22Rv1 (cell line): ENCODE measurements at regions not wholly inside any gene's neighbourhood (a gene's known extent, or its start where the extent isn't known, plus 50 kb on each side); places are given as distances from the start of the nearest gene placed in this dataset.

Experiments
- ZFX ChIP-seq: fragments of 450-650 bp; IDR thresholded peaks from 2 replicates; pipeline ENCODE4 v1.6.1; 2017; ENCODE audit warnings: antibody characterized with exemption, borderline replicate concordance
- TF ChIP-seq, protein P1 (sequence below): fragments of 450-650 bp; IDR thresholded peaks from 2 replicates; pipeline ENCODE4 v1.5.1; 2017; ENCODE audit warnings: mild to moderate bottlenecking

DNA sequence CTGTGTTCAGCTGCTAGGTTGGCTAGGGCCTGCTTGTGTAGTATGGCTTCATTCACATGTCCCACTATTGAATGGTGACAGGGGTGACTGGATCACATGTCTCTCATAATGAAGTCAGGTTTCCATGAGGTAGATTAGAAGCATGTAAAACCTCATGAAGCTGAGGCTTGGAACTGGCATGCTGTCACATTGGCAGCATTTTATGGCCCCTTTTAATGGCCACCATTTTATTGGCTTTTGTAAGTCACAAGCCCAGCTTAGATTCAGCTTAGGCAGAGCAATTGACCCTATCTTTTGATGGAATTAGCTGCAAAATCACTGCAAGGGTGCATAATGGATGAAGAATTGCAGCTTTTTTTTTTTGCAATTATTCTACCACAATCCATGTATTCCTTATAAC, 583.5 kb downstream of the MED13L start:
- TF ChIP-seq, protein P1, sequence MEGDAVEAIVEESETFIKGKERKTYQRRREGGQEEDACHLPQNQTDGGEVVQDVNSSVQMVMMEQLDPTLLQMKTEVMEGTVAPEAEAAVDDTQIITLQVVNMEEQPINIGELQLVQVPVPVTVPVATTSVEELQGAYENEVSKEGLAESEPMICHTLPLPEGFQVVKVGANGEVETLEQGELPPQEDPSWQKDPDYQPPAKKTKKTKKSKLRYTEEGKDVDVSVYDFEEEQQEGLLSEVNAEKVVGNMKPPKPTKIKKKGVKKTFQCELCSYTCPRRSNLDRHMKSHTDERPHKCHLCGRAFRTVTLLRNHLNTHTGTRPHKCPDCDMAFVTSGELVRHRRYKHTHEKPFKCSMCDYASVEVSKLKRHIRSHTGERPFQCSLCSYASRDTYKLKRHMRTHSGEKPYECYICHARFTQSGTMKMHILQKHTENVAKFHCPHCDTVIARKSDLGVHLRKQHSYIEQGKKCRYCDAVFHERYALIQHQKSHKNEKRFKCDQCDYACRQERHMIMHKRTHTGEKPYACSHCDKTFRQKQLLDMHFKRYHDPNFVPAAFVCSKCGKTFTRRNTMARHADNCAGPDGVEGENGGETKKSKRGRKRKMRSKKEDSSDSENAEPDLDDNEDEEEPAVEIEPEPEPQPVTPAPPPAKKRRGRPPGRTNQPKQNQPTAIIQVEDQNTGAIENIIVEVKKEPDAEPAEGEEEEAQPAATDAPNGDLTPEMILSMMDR: no peak
- TF ChIP-seq ZFX: no peak
